Natural killer cell (primary cell): ENCODE measurements at regions not wholly inside any gene's neighbourhood (a gene's known extent, or its start where the extent isn't known, plus 50 kb on each side); places are given as distances from the start of the nearest gene placed in this dataset.

Experiments
- ATAC-seq, 3 donors: fragments of 150-1000 bp in 2 of 3; fragments of 200-7000 bp in 1 of 3; cut with Tn5 transposase; 1 replicate in 1 of 3; 2 replicates in 2 of 3; pipeline ENCODE4 v1.10.0; 2021; ENCODE audit warnings: mild to moderate bottlenecking in 2 of 3, moderate library complexity in 2 of 3
- DNase-seq, 2 donors: peaks; one replicate each; pipeline versions ENCODE4 v3.0.0 to v3.0.0-alpha.2; 2013 to 2021; ENCODE audit warnings: mixed read lengths in 1 of 2
- H3K27ac ChIP-seq: one replicate; pipeline ENCODE4 v1.5.1; 2013; ENCODE audit warnings: mild to moderate bottlenecking, low read length
- H3K27me3 ChIP-seq: one replicate; pipeline ENCODE4 v1.6.1; 2013; ENCODE audit warnings: low read length; ENCODE audit not compliant: control insufficient read depth, insufficient read depth
- H3K36me3 ChIP-seq: one replicate; pipeline ENCODE4 v1.6.1; 2013; ENCODE audit warnings: low read length; ENCODE audit not compliant: control insufficient read depth, insufficient read depth
- H3K4me1 ChIP-seq: one replicate; pipeline ENCODE4 v1.6.1; 2013; ENCODE audit warnings: low read length; ENCODE audit not compliant: control insufficient read depth, insufficient read depth
- H3K4me3 ChIP-seq: one replicate; pipeline ENCODE4 v1.5.1; 2013; ENCODE audit warnings: low read length
- H3K9me3 ChIP-seq: one replicate; pipeline ENCODE4 v1.6.1; 2013; ENCODE audit warnings: low read length; ENCODE audit not compliant: control insufficient read depth, insufficient read depth
- H3K27ac Mint-ChIP-seq, 2 donors: one replicate each; pipeline ENCODE4 v1.8.0; 2022; ENCODE audit warnings: mild to moderate bottlenecking in 2 of 2, mixed read lengths in 2 of 2, moderate library complexity in 1 of 2
- H3K27me3 Mint-ChIP-seq, 2 donors: one replicate each; pipeline ENCODE4 v1.8.0; 2022; ENCODE audit warnings: low read depth in 2 of 2, mixed read lengths in 2 of 2
- H3K36me3 Mint-ChIP-seq: one replicate; pipeline ENCODE4 v1.8.0; 2022; ENCODE audit warnings: mixed read lengths
- H3K4me1 Mint-ChIP-seq, 2 donors: one replicate each; pipeline ENCODE4 v1.8.0; 2022; ENCODE audit warnings: mixed read lengths in 2 of 2
- H3K4me3 Mint-ChIP-seq: one replicate; pipeline ENCODE4 v1.8.0; 2022; ENCODE audit warnings: mild to moderate bottlenecking, moderate library complexity, mixed read lengths
- H3K9me3 Mint-ChIP-seq, 2 donors: one replicate each; pipeline ENCODE4 v1.8.0; 2022; ENCODE audit warnings: mixed read lengths in 2 of 2
- CTCF ChIP-seq: fragments of 200-600 bp; IDR thresholded peaks from one replicate; pipeline ENCODE4 v1.8.0; 2022; ENCODE audit warnings: antibody characterized with exemption
- WGBS: methylation state at CpG from one replicate; pipeline ENCODE4 v1.1.7; 2013; ENCODE audit warnings: missing lambda C conversion rate; ENCODE audit not compliant: insufficient coverage; 5-methylcytosine and 5-hydroxymethylcytosine counted together
- intact Hi-C: fragments of 100-400 bp; cut with micrococcal nuclease; formaldehyde crosslinking; loops from one replicate; pipeline ENCODE4 v1.14.2; 2022

DNA sequence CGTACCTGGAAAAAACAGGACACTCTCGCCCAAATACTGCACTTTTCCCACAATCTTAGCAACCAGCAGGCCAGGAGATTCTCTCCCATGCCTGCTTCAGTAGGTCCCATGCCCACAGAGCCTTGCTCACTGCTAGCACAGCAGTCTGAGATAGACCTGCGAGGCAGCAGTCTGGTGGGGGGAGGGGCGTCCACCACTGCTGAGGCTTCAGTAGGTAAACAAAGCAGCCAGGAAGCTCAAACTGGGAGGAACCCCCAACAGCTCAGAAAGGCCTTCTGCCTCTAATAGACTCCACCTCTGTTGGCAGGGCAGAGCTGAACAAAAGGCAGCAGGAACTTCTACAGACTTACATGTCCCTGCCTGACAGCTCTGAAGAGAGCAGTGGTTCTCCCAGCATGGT, 1202.8 kb upstream of the ACVR2A start:
- H3K36me3 ChIP-seq: no peaks in the 10 kb centered on the region
- H3K27me3 ChIP-seq: no peaks in the 10 kb centered on the region
- no peaks in the 10 kb centered on the region for H3K4me1 Mint-ChIP-seq
- no peak overlapping the region for H3K27ac Mint-ChIP-seq
- H3K4me3 ChIP-seq: no peak overlapping the region
- no peak for ATAC-seq
- no peak overlapping the region for H3K4me3 Mint-ChIP-seq
- peaks cover 19 to 22% of the 10 kb centered on the region in 2 donors for H3K9me3 Mint-ChIP-seq
- H3K9me3 ChIP-seq: no peaks in the 10 kb centered on the region
- no peak for TF ChIP-seq CTCF
- no peaks in the 10 kb centered on the region for H3K27me3 Mint-ChIP-seq
- intact Hi-C loops: no loop called here
- H3K4me1 ChIP-seq: no peaks in the 10 kb centered on the region
- H3K27ac ChIP-seq: no peak overlapping the region
- 76% methylated on average over 4 of the region's 4 CpGs for WGBS
- no peak for DNase-seq
- H3K36me3 Mint-ChIP-seq: no peaks in the 10 kb centered on the region

- DNase-seq (no peak), ATAC-seq (no peak)
- no peaks in the 10 kb centered on the region for H3K4me1 ChIP-seq
- no peaks in the 10 kb centered on the region for H3K27me3 ChIP-seq
- 88% methylated on average over 8 of the region's 8 CpGs for WGBS
- Mint-ChIP-seq H3K4me3 (no peak overlapping the region), H3K4me1 (no peaks in the 10 kb centered on the region), H3K27me3 (no peaks in the 10 kb centered on the region), H3K9me3 (peaks cover 10 to 13% of the 10 kb centered on the region in 2 donors), H3K36me3 (no peaks in the 10 kb centered on the region), H3K27ac (no peak overlapping the region)
- H3K9me3 ChIP-seq: no peaks in the 10 kb centered on the region
- H3K36me3 ChIP-seq: no peaks in the 10 kb centered on the region
- H3K4me3 ChIP-seq: no peak overlapping the region
- H3K27ac ChIP-seq: no peak overlapping the region
- no peak for TF ChIP-seq CTCF
- intact Hi-C loops: no loop called here
Measured at GRCh38 chr2:146634230-146635097, 1210.4 kb upstream of the ACVR2A start.

DNA sequence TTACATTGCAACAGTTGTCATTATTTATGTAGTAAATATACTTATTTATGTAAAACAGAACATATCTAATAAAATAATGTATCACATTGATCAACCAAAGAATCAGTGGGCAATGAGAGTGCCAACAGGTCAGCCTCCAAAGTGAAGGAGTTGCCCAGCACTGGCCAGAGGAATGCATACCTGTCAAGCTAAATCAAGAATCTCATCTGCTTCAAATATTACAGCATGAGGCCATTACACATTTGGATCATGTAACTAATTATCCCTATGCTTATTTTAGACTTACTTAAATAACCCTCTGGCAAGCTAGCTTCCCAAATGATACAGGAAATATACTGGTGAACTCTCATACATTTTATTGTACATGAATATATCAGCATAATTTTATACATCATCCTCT, 1211.7 kb upstream of the ACVR2A start:
- intact Hi-C loops: no loop called here
- DNase-seq: no peak
- no peaks in the 10 kb centered on the region for H3K9me3 ChIP-seq
- ATAC-seq: no peak
- no peak for TF ChIP-seq CTCF
- Mint-ChIP-seq H3K36me3 (no peaks in the 10 kb centered on the region), H3K27me3 (no peaks in the 10 kb centered on the region), H3K9me3 (peaks cover 7 to 9% of the 10 kb centered on the region in 2 donors), H3K4me1 (no peaks in the 10 kb centered on the region), H3K27ac (no peak overlapping the region), H3K4me3 (no peak overlapping the region)
- no peaks in the 10 kb centered on the region for H3K36me3 ChIP-seq
- no peaks in the 10 kb centered on the region for H3K4me1 ChIP-seq
- no peaks in the 10 kb centered on the region for H3K27me3 ChIP-seq
- no peak overlapping the region for H3K27ac ChIP-seq
- H3K4me3 ChIP-seq: no peak overlapping the region

DNA sequence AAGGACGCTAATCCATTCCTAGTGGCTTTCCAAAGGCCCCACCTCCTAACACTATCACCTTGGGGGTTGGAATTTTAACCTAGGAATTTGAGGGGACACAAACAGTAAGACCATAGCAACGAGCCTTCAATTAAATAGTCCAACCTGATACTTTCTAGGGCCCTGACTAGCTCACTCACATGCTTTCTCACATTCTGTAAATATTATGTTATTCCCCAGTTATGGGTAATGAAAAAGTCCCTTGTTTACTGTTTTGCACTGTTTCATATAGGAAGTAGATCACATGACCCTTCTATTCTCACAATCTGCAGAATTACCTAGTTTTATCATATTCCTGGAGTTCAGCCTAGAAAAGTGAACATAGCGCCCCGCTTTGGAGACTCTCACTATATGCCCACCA, 1212.1 kb upstream of the ACVR2A start:
- Mint-ChIP-seq H3K4me1 (no peaks in the 10 kb centered on the region), H3K27me3 (no peaks in the 10 kb centered on the region), H3K9me3 (peaks cover 7 to 9% of the 10 kb centered on the region in 2 donors), H3K36me3 (no peaks in the 10 kb centered on the region), H3K4me3 (no peak overlapping the region), H3K27ac (no peak overlapping the region)
- DNase-seq (no peak), ATAC-seq (no peak)
- H3K36me3 ChIP-seq: no peaks in the 10 kb centered on the region
- no peak for TF ChIP-seq CTCF
- no peaks in the 10 kb centered on the region for H3K4me1 ChIP-seq
- intact Hi-C loops: no loop called here
- H3K27ac ChIP-seq: no peak overlapping the region
- H3K9me3 ChIP-seq: no peaks in the 10 kb centered on the region
- WGBS: 90% methylated on average over 4 of the region's 4 CpGs
- no peaks in the 10 kb centered on the region for H3K27me3 ChIP-seq
- no peak overlapping the region for H3K4me3 ChIP-seq
